ENCODE measurements at regions not wholly inside any gene's neighbourhood (a gene's known extent, or its start where the extent isn't known, plus 50 kb on each side); places are given as distances from the start of the nearest gene placed in this dataset.

- H3K27me3 ChIP-seq (ENCODE audit: control insufficient read depth in 2 of 2, insufficient read depth in 2 of 2, low read length in 2 of 2): no peaks in the 10 kb centered on the region
Measured at GRCh38 chr5:8363138-8363537, 494.2 kb downstream of the MTRR start.

GRCh38 chr5:8366266-8366665 lies 497.3 kb downstream of the MTRR start:
- ChIA-PET CTCF (no interaction called here), POLR2A (no interaction called here)
- H3K9me3 ChIP-seq (replicated peaks; ENCODE audit: control insufficient read depth, insufficient read depth, low read length): peaks cover 2% of the 10 kb centered on the region
- H3K27ac ChIP-seq (ENCODE audit: insufficient read depth, low read depth, low read length): no peak overlapping the region
- dilution Hi-C loops (cut with MboI; ENCODE audit: extremely low pct_ligation_motif_present, low sequenced_read_pairs): no loop called here
- H3K27me3 ChIP-seq (ENCODE audit: control insufficient read depth in 2 of 2, insufficient read depth in 2 of 2, low read length in 2 of 2): no peaks in the 10 kb centered on the region
- H4K20me1 ChIP-seq (replicated peaks; ENCODE audit: control insufficient read depth, extremely low read depth, insufficient read depth, low read length): no peaks in the 10 kb centered on the region
- no peaks in the 10 kb centered on the region for H3K9me1 ChIP-seq (replicated peaks; ENCODE audit: control insufficient read depth, extremely low read depth, insufficient read depth, low read length)
- intact Hi-C loops (cut with micrococcal nuclease): no loop called here
- H3K36me3 ChIP-seq (ENCODE audit: control insufficient read depth in 2 of 2, extremely low read depth in 1 of 2, insufficient read depth in 2 of 2, low read length in 2 of 2): no peaks in the 10 kb centered on the region
- no peak for FAIRE-seq
- no peak overlapping the region for H2AFZ ChIP-seq (ENCODE audit: low read depth, low read length)
- no peak for DNase-seq (ENCODE audit: low read depth, low spot score)
- no peak overlapping the region for H3K9ac ChIP-seq (replicated peaks; ENCODE audit: extremely low read depth, insufficient read depth, low read length)
- TF ChIP-seq CTCF (IDR thresholded peaks at IDR 0.05; ENCODE audit: extremely low read depth in 1 of 2, insufficient read depth in 1 of 2, low read depth in 1 of 2, low read length in 2 of 2) (no peak), GATA2 (IDR thresholded peaks at IDR 0.05; ENCODE audit: insufficient read depth, insufficient read length, low read depth, low read length) (no peak), JUN (IDR thresholded peaks at IDR 0.05; ENCODE audit: borderline replicate concordance, insufficient read depth, insufficient read length, low read depth) (no peak), MAX (IDR thresholded peaks at IDR 0.05; ENCODE audit: insufficient read depth, insufficient read length) (no peak), POLR2AphosphoS5 (IDR thresholded peaks at IDR 0.05; ENCODE audit: insufficient read depth, low read depth, low read length) (no peak), FOS (IDR thresholded peaks at IDR 0.05; ENCODE audit: borderline replicate concordance, insufficient read depth, low read length) (no peak), POLR2A (IDR thresholded peaks at IDR 0.05; ENCODE audit: low read depth, low read length) (no peak), EZH2 (IDR thresholded peaks at IDR 0.05; ENCODE audit: borderline replicate concordance, low read depth, low read length, severe bottlenecking) (no peak), MYC (IDR thresholded peaks at IDR 0.05; ENCODE audit: low read depth, low read length) (no peak)
- no TSS peak for BruUV-seq (replicated peaks)
- H3K4me2 ChIP-seq (ENCODE audit: insufficient read depth, low read length): no peak overlapping the region
- H3K4me1 ChIP-seq (ENCODE audit: control insufficient read depth, extremely low read depth, insufficient read depth, low read length): no peaks in the 10 kb centered on the region
- no peak overlapping the region for H3K4me3 ChIP-seq (replicated peaks in 1 of 3; ENCODE audit: insufficient read depth in 1 of 3, low read depth in 1 of 3, low read length in 3 of 3)
- no peaks in the 10 kb centered on the region for H3K79me2 ChIP-seq (ENCODE audit: control insufficient read depth, insufficient read depth, low read length)

More at GRCh38 chr5:8363138-8363537, 494.2 kb downstream of the MTRR start:
- no peak overlapping the region for H2AFZ ChIP-seq (ENCODE audit: low read depth, low read length)
- CTCF ChIA-PET: no interaction called here
- DNase-seq (ENCODE audit: low read depth, low spot score): no peak
- no peak overlapping the region for H3K27ac ChIP-seq (ENCODE audit: insufficient read depth, low read depth, low read length)
- intact Hi-C loops (cut with micrococcal nuclease): no loop called here
- no peak overlapping the region for H3K4me2 ChIP-seq (ENCODE audit: insufficient read depth, low read length)
- H3K9me1 ChIP-seq (replicated peaks; ENCODE audit: control insufficient read depth, extremely low read depth, insufficient read depth, low read length): no peaks in the 10 kb centered on the region
- POLR2A ChIA-PET: no interaction called here
- H3K4me3 ChIP-seq (replicated peaks in 1 of 3; ENCODE audit: insufficient read depth in 1 of 3, low read depth in 1 of 3, low read length in 3 of 3): no peak overlapping the region
- FAIRE-seq: no peak
- H3K4me1 ChIP-seq (ENCODE audit: control insufficient read depth, extremely low read depth, insufficient read depth, low read length): no peaks in the 10 kb centered on the region
- dilution Hi-C loops (cut with MboI; ENCODE audit: extremely low pct_ligation_motif_present, low sequenced_read_pairs): no loop called here
- no TSS peak for BruUV-seq (replicated peaks)
- H4K20me1 ChIP-seq (replicated peaks; ENCODE audit: control insufficient read depth, extremely low read depth, insufficient read depth, low read length): no peaks in the 10 kb centered on the region
- H3K36me3 ChIP-seq (ENCODE audit: control insufficient read depth in 2 of 2, extremely low read depth in 1 of 2, insufficient read depth in 2 of 2, low read length in 2 of 2): no peaks in the 10 kb centered on the region
- H3K79me2 ChIP-seq (ENCODE audit: control insufficient read depth, insufficient read depth, low read length): no peaks in the 10 kb centered on the region
- TF ChIP-seq EZH2 (IDR thresholded peaks at IDR 0.05; ENCODE audit: borderline replicate concordance, low read depth, low read length, severe bottlenecking) (no peak), CTCF (IDR thresholded peaks at IDR 0.05; ENCODE audit: extremely low read depth in 1 of 2, insufficient read depth in 1 of 2, low read depth in 1 of 2, low read length in 2 of 2) (no peak), FOS (IDR thresholded peaks at IDR 0.05; ENCODE audit: borderline replicate concordance, insufficient read depth, low read length) (no peak), GATA2 (IDR thresholded peaks at IDR 0.05; ENCODE audit: insufficient read depth, insufficient read length, low read depth, low read length) (no peak)
- peaks cover 2% of the 10 kb centered on the region for H3K9me3 ChIP-seq (replicated peaks; ENCODE audit: control insufficient read depth, insufficient read depth, low read length)
- H3K9ac ChIP-seq (replicated peaks; ENCODE audit: extremely low read depth, insufficient read depth, low read length): no peak overlapping the region

Data from endothelial cell of umbilical vein (primary cell).